ENCODE measurements at regions not wholly inside any gene's neighbourhood (a gene's known extent, or its start where the extent isn't known, plus 50 kb on each side); places are given as distances from the start of the nearest gene placed in this dataset.

DNA sequence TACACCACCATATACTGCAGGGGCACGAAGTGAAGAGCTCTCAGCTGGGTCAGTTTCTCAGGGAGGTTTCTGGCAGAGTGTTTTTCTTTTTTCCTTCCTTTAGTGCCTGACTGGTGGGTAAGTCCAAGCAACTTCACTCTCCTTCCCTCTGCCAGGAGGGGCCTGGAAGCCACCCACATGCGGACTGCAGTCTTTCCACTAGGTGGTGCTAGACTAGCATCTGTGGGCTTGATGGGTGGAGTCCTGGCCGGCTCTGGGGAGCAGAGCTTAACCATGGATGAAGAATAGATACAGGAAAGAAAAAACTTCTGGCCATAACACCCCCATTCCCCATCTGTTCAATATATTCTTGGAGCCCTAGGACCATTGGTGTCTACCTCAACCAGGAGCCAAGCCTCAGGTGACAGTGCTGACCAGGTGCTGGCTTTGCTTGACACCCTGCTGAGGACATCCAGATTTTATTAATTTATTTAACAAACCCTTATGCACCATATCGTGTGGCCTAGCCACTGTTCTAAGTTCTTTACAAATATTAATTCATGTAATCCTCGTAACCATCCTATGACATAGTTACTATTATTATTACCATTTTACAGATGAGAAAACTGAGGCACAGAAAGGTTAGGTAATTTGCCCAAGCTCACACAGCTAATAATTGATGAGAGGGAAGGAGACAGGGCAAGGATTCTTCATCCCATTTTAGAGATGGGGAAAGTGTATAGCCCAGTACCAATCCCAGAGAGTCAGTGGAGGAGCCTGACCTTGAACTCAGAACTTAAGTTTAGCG, 126.7 kb upstream of the CSF3R start:
- DNase-seq (ENCODE audit: low read depth in 2 of 2): peak in 1 of 2 donors; percentile 6

DNA sequence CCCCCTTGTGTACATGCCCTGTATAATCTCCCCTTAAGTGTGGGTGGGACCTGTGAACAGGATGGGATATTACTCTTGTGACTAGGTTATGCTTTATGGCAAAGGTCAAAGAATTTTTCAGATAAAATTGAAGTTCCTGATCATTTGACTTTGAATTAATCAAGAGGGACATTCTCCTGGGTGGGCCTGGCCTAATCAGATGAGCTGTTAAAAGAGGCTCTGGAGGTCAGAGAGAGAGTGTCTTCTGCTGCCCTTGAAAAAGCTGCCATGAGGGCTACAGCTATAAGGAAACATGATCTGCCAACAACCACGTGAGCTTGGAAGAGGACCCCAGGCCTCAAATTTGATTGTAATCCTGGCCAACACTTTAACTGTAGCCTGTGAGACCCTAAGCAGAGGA, 125.6 kb upstream of the CSF3R start:
- no peak for DNase-seq (ENCODE audit: low read depth in 2 of 2)

DNA sequence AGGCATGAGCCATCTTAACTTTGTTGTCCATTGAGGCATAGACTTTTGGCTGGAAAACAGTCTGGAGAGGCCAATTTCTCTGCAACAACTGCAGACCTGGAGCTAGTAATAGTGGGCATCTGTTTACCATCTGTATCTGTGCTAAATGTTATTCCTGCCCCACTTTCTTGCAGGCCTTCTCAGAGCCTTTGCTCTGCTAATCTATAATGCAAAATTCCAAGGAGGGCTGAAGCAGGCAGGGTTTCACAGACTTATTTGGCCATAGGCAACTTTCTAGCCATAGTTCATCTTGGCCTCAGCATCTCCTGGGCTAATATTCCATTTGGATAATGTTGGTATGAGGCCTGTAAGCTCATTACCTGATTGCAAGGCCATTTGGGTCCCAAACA, 124.5 kb upstream of the CSF3R start:
- DNase-seq (ENCODE audit: low read depth in 2 of 2): no peak

DNA sequence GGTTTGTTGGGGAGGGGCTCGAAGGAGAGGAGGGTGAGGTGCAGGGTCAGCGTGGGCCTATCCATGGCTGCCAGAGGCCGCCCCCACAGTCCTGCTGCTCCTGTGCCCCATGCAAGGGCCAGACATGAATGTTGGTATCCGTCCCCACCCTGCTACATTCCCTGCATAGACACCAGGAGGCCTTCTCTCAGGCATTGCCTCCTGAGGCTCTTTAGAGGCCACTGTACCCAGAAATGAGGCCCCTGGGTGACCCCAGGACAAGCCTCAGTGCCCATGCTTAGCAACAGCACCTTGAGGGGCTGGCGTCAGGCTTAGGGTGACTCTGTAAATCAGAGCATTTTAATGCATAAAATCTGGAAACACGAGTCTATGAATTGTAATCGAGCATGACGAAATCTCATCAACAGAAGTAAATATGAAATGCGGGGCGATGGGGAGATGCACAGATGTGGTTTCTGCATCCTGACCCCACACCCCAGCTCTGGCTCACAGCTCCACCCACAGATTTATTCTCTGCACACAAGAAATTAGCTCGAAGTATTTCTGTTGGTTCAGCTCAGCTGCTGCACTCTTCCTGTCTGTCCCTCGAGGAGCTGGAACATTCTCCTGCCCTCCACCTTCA, 124.0 kb upstream of the CSF3R start:
- no peak for DNase-seq (ENCODE audit: low read depth in 2 of 2)

DNA sequence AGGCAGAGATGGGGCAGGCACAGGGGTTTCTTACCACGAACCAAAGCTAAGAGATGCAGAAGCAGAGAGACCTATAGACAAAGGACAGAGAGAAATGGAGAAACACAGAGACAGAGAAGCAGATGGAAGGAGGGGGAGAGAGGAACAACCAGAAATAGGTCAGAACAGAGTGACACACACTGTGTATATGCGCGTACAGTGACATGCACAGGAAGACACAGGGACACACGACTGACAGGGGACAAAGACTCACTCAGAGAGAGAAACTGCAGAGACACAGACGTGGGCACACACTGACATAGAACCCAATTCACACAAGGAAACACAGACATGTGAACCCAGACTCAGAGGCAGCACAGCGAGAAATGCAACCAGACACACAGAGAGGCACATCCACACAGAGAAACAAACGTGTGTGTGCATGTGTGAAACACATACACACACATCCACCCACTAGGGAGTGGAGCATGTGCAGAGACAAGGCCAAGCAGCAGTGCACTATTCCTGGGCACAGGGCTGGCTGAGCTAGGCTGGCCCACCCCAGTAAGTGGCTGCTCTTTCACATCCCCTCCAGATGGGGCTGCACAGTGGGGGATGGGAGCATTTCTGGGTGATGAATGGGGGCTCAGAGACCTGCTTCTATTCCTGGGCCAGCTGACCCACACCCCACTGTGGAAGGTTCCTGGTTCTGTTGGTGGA, 123.4 kb upstream of the CSF3R start:
- DNase-seq (ENCODE audit: low read depth in 2 of 2): no peak

DNA sequence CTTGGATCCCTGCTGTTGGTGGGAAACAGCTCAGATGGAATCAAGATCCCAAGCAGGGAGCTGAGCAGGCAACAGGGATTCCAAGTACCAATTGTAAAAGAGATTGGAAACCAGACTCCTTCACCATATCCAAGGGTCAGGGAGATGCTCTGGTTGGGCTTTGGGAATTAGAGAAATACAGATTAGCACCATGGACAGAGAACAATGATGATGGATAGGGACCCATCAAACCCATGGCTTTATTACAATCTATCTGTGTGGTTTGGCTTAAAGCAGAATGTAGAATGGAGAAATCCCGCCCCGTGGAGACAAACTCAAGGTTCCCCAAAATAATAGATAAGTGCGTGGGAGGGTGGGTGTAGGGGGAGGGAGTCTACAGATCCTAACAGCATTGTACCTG, 120.7 kb upstream of the CSF3R start:
- no peak for DNase-seq (ENCODE audit: low read depth in 2 of 2)

DNA sequence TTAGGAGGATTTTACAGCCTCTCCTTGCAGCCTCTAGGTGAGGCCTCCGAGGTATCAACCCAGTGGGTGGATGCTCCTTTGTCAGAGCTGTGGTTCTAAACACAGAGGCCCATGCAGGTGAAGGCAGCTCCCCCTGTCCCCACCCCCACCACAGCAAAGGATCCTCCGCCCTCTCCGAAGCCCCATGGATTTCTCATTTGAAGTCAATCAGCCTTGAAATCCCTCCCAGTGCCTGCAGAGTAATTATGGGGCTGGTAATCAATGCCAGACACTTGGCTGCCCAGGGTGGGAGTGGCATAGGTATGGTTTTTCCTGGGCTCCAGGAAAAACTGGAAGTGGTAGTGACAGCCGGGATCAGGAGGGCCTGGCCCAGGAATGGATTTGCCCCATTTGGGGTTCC, 119.5 kb upstream of the CSF3R start:
- DNase-seq (ENCODE audit: low read depth in 2 of 2): no peak

DNA sequence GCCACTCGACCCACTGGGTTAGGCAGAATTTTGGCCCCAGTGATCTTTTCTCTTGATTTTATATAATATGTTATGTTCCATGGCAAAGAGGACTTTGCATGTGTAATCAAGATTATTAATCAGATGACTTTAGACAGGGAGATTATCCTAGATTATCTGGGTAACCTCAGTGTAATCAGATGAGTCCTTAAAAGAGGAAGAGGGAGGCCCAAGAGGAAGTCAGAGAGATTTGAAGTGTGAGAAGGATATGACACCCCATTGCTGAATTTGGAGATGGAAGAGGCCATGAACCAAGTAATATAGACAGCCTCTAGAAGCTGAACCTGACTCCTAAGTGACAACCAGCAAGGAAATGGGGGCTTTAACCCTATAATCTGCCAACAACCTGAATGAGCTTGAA, 117.1 kb upstream of the CSF3R start:
- no peak for DNase-seq (ENCODE audit: low read depth in 2 of 2)

DNA sequence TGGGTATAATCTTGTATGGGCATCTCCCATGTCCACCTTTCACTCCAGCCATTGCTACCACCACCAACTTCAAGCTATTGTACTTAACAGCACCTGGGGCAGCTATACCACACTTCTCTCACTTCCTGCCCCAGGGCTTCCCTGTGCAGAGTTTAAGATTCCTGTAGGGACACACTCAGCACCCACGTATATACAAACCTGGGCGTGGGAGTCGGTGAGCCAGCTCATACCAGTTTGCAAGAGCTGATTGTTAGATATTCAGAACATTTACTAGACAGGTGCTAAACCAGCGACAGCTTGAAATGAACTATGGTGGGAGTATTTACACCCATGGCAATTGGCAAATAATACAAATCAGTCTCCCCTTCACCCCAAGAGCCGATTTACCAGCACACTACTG, 114.8 kb upstream of the CSF3R start:
- no peak for DNase-seq (ENCODE audit: low read depth in 2 of 2)

DNA sequence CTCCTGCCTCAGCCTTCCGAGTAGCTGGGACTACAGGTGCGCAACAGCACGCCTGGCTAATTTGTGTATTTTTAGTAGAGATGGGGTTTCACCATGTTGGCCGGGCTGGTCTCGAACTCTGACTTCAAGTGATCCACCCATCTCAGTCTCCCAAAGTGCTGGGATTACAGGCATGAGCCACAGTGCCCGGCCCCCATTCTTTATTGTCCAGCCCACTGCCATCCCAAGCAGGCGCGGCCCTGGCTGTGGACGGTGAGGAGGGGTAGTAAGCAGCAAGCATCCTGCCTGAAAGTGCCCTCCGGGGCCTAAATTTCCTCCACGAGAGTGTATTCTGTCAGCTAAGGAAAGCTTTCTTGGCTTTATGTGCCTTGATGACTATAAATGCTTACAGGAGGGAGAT, 113.2 kb upstream of the CSF3R start:
- DNase-seq (ENCODE audit: low read depth in 2 of 2): no peak

DNA sequence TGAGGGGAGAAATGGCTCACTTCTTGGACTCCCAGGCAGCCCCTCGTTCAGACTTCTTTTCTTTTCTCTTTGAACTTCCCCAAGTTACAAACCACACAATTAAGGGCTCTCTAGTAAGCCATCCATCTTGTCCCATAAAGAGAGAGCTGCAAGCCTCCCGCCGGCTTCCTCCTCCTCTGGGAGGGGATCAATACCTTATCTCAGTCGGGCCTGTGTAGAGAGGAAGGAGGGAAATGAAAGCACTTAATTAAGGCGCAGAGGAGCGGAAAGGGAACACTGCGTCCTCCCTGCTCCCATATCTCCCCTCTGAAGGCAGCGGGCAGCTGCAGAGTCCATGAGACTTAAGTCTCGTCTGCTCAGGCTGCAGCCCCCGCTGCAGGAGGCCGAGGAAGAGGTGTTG, 112.6 kb upstream of the CSF3R start:
- no peak for DNase-seq (ENCODE audit: low read depth in 2 of 2)

DNA sequence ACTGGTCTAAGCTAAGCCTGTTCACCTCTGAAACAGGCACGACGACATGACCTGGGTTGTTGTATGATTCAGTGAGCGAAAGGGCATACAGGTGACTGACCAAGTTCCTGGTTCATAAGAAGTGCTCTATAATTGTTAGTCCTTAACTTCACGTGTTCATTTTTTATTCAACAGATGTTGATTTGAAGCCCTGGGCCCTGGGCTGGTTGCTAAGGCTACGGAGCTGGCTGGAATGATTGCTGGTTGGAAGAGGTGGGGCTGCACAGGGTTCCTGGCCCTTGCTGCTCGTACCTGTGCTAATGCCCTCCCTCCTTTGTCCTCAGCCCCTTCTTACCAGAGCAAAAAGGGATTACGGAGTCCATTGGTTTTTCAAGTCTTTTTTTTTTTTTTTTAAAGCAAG, 111.3 kb upstream of the CSF3R start:
- no peak for DNase-seq (ENCODE audit: low read depth in 2 of 2)

DNA sequence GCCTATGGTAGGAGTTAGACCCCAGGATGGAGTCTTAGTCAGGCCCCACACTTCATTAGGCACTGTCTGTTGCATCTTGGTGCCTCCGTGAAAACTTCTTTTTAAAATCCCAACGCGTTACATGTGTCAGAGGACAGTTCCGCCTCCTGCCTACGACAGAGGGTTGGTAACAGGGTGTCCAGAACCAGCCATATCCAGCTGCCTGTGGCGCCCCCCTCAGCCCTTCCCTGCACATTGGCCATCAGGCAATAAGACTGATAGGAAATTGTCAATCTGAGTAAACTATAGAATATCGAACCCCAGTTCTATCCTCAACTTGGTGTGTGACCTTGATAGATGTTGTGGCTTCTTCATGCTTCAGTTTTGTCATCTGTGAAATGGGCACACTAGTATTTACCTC, 108.6 kb upstream of the CSF3R start:
- DNase-seq (ENCODE audit: low read depth in 2 of 2): no peak

DNA sequence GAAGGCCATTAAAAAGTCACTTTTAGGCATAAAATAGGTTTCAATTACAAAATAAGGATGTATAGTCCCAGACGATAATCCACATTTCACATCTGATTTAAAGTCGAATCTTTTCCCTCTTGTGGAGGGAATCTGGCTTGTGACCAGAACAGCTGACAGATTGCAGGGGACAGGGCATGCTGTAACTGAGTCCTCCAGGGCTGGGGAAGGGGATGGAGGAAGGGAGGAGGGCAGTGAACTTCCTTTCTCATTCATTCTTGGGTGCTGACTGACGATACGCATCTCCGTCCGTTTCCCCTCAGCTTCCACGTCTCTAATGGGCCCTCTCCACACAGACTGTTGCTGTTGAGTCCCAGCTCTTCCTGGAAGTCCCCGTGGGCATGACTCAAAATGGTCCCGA, 108.1 kb upstream of the CSF3R start:
- DNase-seq (ENCODE audit: low read depth in 2 of 2): no peak

DNA sequence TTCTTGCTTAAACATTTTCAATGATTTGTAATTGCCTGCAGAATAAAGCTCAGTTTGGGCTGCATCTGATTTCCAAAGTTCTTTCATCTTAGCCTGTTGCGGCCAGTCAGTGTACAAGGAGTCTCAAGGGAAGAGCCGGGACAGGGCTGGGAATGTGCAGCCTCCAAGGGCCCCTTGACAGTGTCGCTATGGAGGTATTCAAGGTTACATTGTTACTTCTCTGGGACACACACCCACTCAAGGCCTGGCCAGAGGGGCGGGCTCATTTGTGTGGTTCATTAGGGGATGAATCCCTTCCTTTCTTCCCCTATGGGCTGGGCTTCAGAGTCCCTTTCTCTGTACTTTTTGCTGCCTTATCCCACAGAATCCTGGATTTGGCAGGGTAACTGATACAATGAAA, 107.6 kb upstream of the CSF3R start:
- no peak for DNase-seq (ENCODE audit: low read depth in 2 of 2)

DNA sequence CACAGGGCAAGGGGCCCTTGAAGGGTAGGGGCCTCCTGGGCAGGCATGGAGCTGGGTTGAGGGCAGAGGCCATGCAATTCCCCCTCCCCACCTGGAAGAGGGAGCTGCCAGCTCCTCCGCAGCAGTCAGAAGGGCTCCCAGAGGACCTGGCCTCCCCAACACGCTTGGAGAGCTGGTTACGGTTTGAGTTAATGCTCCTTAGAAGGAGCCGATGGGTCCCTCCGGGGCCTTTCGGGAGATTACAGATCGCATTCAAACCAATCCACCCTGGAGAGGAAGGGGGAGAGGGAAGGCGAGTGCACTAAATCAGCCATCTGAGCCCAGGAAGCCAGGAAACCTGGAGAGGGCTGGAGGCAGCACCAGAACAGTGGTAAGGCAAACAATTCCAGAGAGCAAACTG, 106.3 kb upstream of the CSF3R start:
- DNase-seq (ENCODE audit: low read depth in 2 of 2): no peak

DNA sequence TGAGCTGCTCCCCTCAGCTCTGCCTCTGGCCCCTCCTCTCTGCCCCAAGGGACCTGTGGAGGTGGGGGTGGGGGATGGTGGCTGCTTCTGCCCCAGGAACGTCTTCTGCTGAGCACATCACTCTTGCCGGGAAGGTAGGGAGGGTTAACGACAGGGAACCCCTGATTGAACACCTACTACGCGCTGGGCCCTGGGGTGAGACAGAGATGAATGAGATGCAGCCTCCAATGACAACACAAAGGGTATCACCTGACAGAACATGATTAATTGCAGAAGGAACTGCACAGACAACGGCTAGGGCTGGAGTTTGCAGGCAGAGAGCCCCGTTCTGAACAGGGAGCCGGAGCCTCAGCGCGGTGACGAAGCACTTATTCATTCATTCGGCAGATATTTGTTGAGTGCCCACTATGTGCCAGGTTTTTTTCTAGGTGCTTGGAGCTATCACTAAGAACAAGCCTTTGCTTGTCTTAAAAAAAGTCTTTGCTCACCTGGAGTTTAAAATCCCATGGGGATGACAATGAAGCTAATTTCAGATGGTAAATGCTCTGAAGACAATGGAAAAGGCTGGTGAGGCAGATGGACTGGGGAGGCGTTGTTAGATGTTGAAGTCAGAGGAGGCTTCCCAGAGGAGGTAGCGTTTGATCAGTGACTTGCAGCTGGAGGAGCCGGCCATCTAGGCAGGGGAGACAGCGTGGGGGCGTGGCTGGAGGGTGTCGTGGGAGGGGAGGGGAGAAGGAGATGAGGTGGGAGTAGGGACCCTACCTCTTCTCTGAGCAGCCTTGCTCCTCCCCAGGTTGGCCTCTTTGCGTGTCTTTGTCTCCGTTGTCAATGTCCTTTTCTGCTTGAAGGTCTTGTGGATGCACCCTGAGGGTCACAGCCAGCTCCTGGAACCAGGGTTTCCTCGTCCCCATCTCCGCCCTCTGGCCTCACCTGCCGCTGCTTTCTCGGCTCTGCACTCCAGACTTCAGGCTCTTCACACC, 103.1 kb upstream of the CSF3R start:
- no peak for DNase-seq (ENCODE audit: low read depth in 2 of 2)

DNA sequence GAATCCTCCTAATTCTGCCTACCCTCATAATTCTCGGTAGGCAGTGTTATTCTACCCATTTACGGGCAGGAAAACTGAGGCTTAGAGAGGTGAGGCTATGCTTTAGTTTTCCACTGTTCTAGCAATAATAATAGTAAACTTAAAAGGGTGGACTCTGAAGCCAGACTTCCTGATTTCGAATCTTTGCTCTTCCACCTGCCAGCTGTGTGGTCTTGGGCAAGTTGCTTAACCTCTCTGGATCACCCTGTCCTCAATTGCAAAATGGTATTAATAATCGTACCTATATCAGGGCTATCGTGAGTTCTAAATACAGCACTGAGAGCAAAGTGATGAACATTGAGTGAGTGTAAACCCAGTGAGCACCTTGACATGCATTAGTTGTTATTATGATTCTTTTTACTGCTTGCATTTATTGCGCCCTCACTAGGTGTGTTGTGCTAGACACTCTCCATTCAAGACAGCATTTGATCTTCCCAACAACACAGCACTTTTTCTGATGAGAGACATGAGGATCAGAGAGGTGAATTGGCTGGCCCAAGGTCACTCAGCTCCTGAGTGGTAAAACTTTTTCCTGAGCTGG, 102.3 kb upstream of the CSF3R start:
- no peak for DNase-seq (ENCODE audit: low read depth in 2 of 2)

DNA sequence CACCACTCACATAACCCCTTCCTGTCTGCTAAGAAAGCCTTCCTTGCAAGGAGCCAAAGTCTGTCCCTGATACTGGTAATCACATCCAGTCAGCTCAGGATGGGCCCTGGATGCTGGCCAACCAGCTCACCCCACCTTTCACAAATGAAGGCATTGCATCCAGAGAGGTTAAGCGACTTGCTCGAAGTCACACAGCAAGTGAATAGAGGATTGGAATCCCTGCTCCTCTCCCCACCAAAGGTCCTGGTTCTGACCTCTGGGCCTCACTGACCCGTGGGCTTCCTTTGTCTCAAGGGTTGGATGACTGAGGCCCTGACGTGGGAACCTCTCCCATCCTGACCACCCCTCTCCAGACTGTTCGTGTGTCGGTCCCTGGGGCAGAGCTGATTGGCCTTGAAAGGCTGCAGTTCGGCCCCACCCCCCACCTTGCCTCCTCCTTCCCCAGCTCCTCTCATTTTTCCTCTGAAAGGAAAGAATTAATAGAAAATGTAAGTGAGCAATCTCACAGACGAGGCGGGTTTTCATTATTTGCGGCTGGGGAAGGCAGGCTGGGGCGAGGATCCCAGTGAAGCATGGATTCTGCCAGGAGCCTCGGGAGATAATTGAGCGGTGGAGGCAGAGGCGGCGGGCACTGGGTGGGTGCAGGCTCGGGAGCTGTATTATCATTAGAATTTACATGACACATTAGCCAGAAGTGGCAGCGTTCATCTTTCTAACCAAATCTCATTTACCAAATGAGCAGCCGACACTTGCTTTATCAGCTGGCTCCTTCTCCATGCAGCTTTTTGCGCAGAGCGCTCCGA, 101.5 kb upstream of the CSF3R start:
- no peak for DNase-seq (ENCODE audit: low read depth in 2 of 2)

DNA sequence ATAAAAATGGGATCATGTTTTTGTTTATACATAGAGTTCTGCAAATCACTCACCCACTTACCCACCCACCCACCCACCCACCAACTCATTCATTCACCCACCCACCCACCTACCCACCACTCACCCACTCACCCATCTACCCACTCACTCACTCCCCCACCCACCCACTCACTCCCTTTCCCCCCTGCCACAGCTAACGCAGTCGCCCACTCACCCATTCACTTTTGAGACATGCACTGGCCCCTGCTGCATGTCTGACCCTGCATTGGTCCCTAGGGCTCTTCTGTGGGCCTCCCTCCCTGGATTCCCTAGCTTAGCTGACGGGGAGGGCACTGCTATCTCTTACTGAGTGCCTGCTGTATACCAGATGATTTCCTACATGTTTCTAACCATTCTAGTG, 100.4 kb upstream of the CSF3R start:
- DNase-seq (ENCODE audit: low read depth in 2 of 2): no peak
